Left cardiac atrium (tissue), 4 donors: ENCODE measurements at regions not wholly inside any gene's neighbourhood (a gene's known extent, or its start where the extent isn't known, plus 50 kb on each side); places are given as distances from the start of the nearest gene placed in this dataset.
A peak's percentile ranks its signal among the peaks of the same experiment; 100 is the strongest.
"Not testable (repeated sequence)": the region's sequence is repeated elsewhere in the genome, so short reads cannot be mapped to it uniquely, and the experiment has no call there.

Experiments used
- ATAC-seq, 2 donors: fragments of 200-7000 bp; cut with Tn5 transposase; one replicate each; pipeline ENCODE4 v1.9.1; 2020; ENCODE audit warnings: mild to moderate bottlenecking in 2 of 2, moderate library complexity in 2 of 2
- DNase-seq: peaks from one replicate; pipeline ENCODE4 v3.0.0-alpha.2; 2020
- intact Hi-C, 2 donors: fragments of 100-400 bp; cut with DNase I; formaldehyde crosslinking; loops; one replicate each; pipeline versions ENCODE4 v1.14.1 to v1.15.1; 2022 to 2023
- donor health status: DM: no; HTN: yes; CAD: no.
- donor health status: DM: no; HTN: yes; CAD: no; lungs with severe emphysema.
- donor health status: DM: yes; HTN: yes; CAD: no.
- donor health status: Dilated cardiomyopathy.

DNA sequence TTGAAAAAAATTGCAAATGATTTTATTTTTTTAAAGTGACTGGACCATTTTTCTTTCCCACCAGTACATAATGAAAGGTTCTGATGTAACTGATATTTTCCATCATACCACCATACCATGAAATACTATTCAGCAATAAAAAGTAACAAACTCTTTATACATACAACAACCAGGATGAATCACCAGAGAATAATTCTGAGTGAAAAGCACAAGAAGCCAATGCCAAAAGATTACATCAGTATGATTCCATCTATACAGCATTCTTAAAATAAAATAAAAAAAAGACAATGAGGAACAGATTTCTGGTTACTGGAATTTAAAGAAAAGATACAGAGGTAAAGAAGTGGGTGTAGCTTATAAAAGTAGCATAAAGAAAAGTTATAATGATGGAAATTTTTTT lies 423.7 kb upstream of the ST8SIA4 start:
- intact Hi-C loops: no loop called here
- DNase-seq (no peak), ATAC-seq (no peak)

DNA sequence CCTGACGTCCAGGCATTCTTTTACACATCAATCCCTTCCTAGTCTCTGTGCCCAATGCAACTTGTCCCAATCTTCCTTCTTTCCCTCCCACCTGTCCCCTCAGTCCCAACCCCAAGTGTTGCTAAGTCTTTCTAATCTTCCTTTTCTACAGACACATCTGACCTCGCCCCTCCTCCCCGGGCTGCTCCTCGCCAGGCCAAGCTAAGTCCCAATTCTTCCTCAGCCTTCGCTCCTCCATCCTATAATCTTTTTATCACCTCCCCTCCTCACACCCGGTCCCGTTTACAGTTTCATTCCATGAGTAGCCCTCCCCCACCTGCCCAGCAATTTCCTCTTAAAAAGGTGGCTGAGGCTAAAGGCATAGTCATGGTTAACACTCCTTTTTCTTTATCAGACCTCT lies 413.3 kb upstream of the ST8SIA4 start:
- intact Hi-C loops, DNase-seq, ATAC-seq: not testable (repeated sequence)

DNA sequence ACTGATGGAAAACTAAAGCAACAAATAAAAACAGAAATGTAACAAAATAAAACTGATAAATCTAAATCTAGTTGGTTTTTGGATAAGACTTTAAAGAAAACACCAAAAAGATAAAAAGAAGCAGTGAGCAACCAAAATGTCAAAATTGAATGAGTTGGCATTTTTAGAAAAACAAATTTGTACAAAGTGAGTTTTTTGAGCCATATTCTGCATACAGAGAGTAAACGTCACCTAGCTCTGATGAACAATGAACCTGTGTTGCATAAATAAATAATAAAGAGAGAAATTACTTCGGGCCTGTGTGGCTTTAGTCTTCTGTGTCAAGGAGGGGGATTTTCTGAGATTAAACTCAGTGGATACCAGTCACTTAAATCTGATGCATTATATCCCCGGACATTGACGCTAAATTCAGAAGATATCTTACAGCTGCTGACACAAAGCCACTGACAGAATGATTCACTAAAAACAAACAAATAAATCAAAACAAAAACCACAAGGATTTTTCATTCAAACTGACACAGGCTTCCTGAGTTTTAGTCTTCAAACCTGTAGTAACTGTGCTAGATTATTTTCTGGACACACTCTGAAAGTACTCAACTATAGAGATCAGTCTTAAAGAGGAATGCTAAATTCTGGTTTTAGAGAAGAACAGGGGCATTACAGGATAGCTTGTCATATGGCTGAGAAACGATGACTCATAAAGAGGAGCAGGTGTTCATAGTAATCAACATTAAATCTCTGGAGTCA lies 403.5 kb upstream of the ST8SIA4 start:
- no peak for DNase-seq
- no peak for ATAC-seq

DNA sequence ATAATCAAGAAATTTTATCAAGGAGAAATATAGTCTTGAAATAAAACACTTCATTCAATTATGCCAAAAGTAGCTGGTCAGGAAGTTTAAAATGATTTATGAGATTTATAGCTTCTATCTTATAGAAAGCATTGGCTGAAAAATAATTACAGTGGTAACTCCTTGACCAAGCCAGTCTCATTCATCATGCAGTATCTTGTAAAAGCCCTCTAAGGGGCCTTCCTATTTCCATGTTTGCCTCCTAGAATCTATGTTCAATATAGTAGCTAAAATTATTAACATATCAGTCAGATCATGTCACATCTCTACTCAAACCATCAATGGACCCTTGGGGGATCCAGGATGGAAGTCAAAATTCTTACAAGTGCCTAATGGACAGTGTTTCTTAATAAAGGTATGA lies 393.4 kb upstream of the ST8SIA4 start:
- DNase-seq (no peak), ATAC-seq (no peak)
- intact Hi-C loops: no loop called here

More for the DNA sequence above, 403.5 kb upstream of the ST8SIA4 start:
- intact Hi-C loops: no loop called here

DNA sequence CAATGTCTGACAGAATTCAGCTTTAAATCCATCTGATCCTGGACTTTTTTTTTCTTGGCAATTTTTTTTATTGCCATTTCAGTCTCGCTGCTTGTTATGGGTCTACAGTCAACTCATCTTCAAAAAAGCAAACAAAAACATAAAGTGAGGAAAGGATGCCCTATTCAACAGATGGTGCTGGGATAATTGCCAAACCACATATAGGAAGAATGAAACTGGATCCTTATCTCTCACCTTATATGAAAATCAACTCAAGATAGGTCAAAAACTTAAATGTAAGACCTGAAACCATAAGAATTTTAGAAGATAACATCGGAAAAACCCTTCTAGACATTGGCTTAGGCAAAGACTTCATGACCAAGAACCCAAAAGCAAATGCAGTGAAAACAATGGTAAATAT lies 389.1 kb upstream of the ST8SIA4 start:
- no peak for DNase-seq
- no peak for ATAC-seq
- intact Hi-C loops: no loop called here

DNA sequence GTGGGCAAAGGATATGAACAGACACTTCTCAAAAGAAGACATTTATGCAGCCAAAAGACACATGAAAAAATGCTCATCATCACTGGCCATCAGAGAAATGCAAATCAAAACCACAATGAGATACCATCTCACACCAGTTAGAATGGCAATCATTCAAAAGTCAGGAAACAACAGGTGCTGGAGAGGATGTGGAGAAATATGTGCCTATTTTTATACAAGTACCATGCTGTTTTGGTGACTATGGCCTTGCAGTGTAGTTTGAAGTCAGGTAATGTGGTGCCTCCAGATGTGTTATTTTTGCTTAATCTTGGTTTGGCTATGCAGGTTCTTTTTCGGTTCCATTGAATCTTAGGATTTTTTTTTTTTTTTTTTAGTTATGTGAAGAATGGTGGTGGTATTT lies 387.7 kb upstream of the ST8SIA4 start:
- ATAC-seq, DNase-seq, intact Hi-C loops: not testable (repeated sequence)

DNA sequence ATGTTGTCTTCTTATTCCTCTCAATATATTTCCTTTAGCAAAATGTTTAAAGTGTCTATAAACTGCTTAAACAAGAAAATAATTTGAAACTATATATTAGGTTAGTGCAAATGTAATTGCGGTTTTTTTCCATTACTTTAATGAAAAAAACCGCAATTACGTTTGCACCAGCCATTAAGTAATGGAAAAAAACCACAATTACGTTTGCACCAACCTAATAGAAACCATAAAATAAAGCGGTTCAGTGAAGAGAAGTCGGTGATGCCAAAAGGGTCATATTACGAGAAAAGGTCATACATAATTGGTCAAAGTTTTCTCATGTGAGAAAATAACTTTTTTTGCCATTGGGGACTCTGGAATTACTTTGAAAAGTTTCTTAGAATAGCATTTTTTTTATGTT lies 385.6 kb upstream of the ST8SIA4 start:
- ATAC-seq (no peak), DNase-seq (no peak)
- intact Hi-C loops: no loop called here

DNA sequence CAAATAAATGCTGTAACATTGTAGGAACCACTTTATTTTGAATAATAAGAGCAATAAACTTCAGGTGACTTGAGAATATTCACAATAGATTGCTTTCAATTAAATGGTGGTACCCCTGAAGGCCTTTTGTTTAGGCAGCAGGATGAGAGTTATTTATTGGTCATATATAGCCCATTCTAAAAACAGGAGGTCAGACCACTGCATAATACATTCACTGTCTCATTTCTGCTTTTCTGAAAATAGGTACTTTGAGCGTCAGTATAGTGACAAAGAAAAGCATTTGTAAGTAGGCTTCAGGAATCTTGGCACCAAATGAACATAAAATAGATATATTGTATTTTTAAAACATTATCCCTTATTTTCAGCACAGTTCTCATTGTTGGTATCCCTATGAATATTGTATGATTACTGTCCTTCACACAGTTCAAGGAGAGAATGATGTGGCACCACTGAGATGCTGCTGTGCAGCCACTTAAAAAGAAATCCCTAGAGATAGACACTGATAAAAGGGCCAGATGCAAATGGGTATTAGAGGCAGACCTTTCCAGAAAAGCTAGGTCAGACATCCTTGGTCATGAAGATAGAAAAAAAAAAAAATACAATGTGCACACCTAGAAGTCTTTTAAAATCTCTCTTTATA lies 381.8 kb upstream of the ST8SIA4 start:
- DNase-seq (no peak), ATAC-seq (no peak)
- intact Hi-C loops: no loop called here

DNA sequence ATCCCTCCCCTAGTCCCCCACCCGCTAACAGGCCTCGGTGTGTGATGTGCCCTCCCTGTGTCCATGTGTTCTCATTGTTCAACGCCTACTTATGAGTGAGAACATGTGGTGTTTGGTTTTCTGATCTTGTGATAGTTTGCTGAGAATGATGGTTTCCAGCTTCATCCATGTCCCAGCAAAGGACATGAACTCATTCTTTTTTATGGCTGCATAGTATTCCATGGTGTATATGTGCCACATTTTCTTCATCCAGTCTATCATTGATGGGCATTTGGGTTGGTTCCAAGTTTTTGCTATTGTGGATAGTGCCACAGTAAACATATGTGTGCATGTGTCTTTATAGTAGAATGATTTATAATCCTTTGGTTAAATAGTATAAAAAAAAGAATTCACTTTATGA lies 380.9 kb upstream of the ST8SIA4 start:
- intact Hi-C loops, DNase-seq, ATAC-seq: not testable (repeated sequence)

DNA sequence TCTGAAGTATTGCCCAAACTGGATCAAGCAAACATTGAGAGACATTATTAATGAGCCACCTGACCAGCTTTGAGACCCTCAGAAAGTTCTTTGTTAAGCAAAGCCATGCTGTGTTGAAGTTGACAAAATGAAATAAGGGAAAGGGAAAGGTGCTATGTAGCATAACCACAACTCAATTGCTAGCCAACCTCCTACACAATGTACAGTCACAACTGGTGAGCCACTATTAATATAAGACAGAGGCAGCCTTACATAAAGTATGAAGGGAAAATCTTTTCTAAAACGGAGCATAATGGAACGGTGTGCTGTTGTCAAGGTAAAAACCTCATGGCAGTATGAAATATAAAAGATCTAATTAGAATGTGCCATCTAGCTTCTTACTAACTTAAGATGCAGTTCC lies 375.8 kb upstream of the ST8SIA4 start:
- intact Hi-C loops: no loop called here
- ATAC-seq (no peak), DNase-seq (no peak)

DNA sequence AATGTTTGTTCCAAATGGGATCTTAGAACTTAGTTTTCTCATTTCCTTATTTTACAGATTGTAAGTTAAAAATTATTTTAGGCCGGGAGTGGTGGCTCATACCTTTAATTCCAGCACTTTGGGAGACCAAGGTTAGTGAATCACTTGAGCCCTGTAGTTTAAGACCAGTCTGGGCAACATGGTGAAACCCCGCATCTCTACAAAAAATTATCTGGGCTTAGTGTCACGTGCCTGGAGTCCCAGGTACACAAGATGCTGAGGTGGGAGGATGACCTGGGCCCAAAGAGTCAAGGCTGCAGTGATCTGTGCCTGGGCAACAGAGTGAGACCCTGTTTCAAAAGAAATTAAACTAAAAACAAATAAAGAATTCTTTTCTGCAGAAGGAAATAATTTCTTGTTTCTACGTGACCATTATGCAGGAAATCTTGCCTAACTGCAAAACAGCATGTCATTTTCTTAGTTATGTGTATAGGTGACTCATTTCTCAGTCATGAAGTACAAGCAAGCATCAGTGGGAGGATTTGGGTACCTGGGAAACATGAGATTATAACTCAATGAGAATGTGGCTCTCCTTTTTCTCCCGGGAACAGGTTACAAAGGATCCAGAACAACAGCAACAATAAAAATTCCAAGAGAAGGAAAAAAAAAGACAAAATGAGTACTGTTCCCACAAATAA lies 375.1 kb upstream of the ST8SIA4 start:
- intact Hi-C loops: no loop called here
- ATAC-seq (peak in 1 of 2 donors; percentile 47), DNase-seq (no peak)

DNA sequence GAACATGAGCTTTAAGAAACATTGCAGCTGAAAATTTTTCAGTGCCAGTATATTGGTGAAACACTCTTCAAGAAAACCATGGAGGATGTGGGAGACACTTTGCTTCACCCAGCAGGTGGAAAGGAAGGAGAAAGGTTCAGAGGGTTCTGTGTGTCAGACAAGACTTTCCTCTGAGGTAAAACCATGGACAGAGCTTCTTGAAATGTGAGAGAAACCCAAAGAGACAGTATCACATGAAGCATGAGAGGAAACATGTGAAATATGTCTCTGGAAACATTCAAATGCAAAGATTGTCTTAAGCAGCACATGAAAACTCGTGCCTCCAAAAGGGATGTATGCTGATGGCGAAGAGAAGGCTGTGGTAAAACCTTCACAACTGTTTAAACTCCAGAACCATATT lies 368.9 kb upstream of the ST8SIA4 start:
- ATAC-seq: no peak
- intact Hi-C loops: no loop called here
- no peak for DNase-seq

DNA sequence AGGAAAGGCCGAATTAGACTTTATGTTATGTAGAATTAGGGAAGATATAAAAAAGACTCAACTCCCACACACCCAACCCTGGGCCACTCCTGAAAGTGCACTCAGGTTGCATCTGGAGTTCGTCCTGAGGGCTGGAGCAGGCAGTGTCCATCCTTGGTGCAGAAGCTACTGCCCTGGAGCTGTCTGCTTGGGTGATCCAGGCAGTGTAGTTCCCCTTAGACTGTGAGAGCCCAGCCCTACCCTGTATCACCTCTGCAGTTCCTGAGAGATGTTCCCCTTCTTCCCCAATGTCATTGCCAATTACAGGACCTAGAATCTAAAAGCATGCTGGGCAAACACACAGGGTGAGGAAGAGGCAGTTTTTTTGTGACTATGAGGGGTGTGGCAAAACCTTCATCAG lies 368.3 kb upstream of the ST8SIA4 start:
- no peak for ATAC-seq
- no peak for DNase-seq
- intact Hi-C loops: no loop called here

DNA sequence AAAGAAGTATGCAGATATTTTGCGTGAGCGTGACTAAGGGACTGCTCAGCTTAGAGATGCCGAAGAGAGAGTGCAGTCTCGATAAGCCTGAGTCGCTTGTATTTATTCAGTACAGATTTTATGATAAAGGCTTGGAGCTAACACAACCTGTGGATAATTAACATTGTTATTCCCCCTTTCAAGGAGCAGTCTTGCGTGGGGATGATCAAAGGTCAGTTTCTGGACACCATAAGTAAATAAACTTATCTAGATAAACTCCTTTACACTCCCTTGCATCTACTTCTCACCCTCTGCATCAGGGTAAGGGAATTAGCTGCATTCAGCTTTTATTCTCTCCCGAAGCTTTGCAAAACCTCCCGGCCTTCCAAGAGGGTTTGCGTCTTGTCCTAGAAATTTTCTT lies 357.8 kb upstream of the ST8SIA4 start:
- intact Hi-C loops: no loop called here
- DNase-seq: no peak
- ATAC-seq: no peak

DNA sequence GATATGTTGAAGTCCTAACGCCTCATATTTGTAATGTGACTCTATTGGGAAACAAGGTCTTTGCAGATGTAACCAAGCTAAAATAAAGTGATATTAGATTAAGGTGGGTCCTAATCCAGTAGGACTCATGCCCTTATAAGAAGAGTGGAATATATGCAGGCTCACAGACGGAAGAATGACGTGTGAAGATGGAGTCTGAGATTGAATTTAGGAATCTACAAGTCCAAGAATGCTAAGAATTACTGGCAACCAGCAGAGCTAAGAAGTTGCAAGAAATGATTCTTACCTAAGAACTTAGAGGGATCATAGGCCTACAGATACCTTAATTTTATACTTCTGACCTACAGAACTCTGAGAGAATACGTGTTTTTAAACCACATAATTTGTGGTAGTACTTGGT lies 350.0 kb upstream of the ST8SIA4 start:
- intact Hi-C loops: no loop called here
- ATAC-seq: no peak

DNA sequence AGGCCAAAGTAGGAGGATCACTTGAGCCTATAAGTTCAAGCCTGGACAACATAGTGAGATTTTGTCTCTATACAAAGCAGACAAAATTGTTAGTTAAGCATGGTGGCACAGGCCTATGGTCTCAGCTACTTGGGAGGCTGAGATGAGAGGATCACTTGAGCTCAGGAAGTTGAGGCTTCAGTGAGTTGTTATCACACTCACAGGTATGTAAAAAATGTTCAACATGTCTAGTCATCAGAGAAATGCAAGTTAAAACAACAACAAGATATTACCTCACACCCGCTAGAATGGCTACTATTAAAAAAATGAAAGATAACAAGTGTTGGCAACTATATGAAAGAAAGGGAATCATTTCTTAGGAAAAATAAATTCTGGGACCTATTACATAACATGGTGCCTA lies 341.5 kb upstream of the ST8SIA4 start:
- ATAC-seq (no peak), DNase-seq (no peak)
- intact Hi-C loops: no loop called here

More for the DNA sequence above, 350.0 kb upstream of the ST8SIA4 start:
- DNase-seq: no peak

DNA sequence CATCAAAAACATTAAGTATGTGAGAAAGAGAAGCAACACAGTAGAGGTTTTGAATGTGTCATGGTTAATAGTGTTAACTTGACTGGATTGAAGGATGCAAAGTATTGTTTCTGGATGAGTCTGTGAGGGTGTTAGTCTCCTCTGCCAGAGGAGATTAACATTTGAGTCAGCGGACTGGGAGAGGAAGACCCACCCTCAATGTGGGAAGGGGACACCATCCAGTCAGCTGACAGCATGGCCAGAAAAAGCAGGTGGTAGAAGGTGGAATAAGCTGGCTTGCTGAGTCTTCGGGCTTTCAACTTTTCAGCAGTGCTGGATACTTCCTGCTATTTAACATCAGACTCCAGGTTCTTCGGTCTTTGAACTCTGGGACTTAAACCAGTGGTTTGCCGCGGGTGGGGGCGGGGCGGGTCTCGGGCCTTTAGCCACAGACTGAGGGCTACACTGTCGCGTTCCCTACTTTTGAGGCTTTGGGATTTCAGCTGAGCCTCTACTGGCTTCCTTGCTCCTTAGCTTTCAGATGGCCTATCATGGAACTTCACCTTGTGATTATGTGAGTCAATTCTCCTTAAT lies 309.9 kb upstream of the ST8SIA4 start:
- DNase-seq: no peak
- intact Hi-C loops: no loop called here
- no peak for ATAC-seq

DNA sequence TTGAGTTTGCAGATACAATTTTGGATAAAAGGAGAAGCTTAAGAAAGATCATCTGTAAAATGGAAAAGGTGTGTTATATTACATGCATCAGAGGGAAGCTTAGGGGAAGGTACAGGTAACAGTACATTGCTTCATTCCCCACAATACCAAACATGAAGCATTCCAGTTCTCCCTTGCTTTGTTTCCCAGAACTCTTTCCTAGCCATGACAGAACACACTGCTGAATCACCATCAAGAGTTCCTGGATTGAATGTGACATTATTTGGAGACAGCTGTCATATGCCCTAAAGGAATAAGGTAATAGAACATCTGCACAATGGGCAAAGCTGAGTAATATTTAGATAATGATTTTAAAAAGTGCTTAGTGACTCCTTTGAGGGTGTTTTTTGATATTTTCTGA lies 303.5 kb upstream of the ST8SIA4 start:
- ATAC-seq: no peak
- intact Hi-C loops: no loop called here
- no peak for DNase-seq

DNA sequence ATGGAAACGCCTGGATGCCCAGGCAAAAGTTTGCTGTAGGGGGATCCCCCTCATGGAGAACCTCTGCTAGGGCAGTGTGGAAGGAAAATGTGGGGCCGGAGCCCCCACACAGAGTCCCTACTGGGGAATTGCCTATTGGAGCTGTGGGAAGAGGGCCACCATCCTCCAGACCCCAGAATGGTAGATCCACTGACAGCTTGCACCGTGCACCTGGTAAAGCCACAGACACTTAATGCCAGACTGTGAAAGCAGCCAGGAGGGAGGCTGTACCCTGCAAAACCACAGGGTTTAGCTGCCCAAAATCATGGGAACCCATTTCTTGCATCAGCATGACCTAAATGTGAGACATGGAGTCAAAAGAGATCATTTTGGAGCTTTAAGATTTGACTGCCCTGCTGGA lies 302.0 kb upstream of the ST8SIA4 start:
- intact Hi-C loops, DNase-seq, ATAC-seq: not testable (repeated sequence)

DNA sequence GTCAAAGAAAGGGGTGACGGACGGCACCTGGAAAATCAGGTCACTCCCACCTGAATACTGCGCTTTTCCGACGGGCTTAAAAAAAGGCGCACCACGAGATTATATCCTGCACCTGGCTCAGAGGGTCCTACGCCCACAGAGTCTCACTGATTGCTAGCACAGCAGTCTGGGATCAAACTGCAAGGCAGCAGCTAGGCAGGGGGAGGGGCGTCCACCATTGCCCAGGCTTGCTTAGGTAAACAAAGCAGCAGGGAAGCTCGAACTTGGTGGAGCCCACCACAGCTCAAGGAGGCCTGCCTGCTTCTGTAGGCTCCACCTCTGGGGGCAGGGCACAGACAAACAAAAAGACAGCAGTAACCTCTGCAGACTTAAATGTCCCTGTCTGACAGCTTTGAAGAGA lies 277.3 kb upstream of the ST8SIA4 start:
- ATAC-seq, intact Hi-C loops: not testable (repeated sequence)

More for the DNA sequence above, 277.3 kb upstream of the ST8SIA4 start:
- DNase-seq: not testable (repeated sequence)
